Astrocyte (in vitro differentiated cells and primary cell): ENCODE measurements at regions not wholly inside any gene's neighbourhood (a gene's known extent, or its start where the extent isn't known, plus 50 kb on each side); places are given as distances from the start of the nearest gene placed in this dataset.

Experiments used
- DNase-seq: peaks from one replicate; pipeline ENCODE4 v3.0.0-alpha.2; 2010; ENCODE audit warnings: low read depth
- FAIRE-seq: peaks from 2 replicates; lab custom pipeline; 2011; peaks lifted over from hg19 to GRCh38; lab: Jason Lieb, UNC
- H2AFZ ChIP-seq: 2 replicates; pipeline ENCODE4 v1.6.0; 2012; ENCODE audit warnings: low read depth, low read length, inconsistent platforms
- H3K27ac ChIP-seq: 2 replicates; pipeline ENCODE4 v1.5.1; 2011; ENCODE audit warnings: low read depth, low read length, inconsistent platforms
- H3K27me3 ChIP-seq: 2 replicates; pipeline ENCODE4 v1.6.0; 2011; ENCODE audit warnings: low read length, inconsistent platforms; ENCODE audit not compliant: insufficient read depth
- H3K36me3 ChIP-seq: 2 replicates; pipeline ENCODE4 v1.5.1; 2011; ENCODE audit warnings: low read length, inconsistent platforms; ENCODE audit not compliant: insufficient read depth
- H3K4me1 ChIP-seq: 2 replicates; pipeline ENCODE4 v1.5.1; 2011; ENCODE audit warnings: low read length, inconsistent platforms; ENCODE audit not compliant: insufficient read depth
- H3K4me2 ChIP-seq: 2 replicates; pipeline ENCODE4 v1.6.0; 2012; ENCODE audit warnings: low read length, inconsistent platforms
- H3K4me3 ChIP-seq: 2 replicates; pipeline ENCODE4 v1.5.1; 2011; ENCODE audit warnings: low read depth, mild to moderate bottlenecking, low read length, inconsistent platforms; ENCODE audit not compliant: insufficient read depth
- H3K79me2 ChIP-seq: 2 replicates; pipeline ENCODE4 v1.6.0; 2012; ENCODE audit warnings: mild to moderate bottlenecking, low read length, inconsistent platforms; ENCODE audit not compliant: insufficient read depth
- H3K9ac ChIP-seq: 2 replicates; pipeline ENCODE4 v1.6.0; 2012; ENCODE audit warnings: mild to moderate bottlenecking, low read length, inconsistent platforms
- H3K9me3 ChIP-seq: 2 replicates; pipeline ENCODE4 v1.5.1; 2012; ENCODE audit warnings: low read depth, mild to moderate bottlenecking, low read length, inconsistent platforms; ENCODE audit not compliant: insufficient read depth
- H4K20me1 ChIP-seq: 2 replicates; pipeline ENCODE4 v1.6.0; 2012; ENCODE audit warnings: low read length, inconsistent platforms; ENCODE audit not compliant: insufficient read depth
- H3K27ac Mint-ChIP-seq: one replicate; pipeline ENCODE4 v1.8.0; 2021; ENCODE audit warnings: mild to moderate bottlenecking, mixed read lengths; ENCODE audit not compliant: unreplicated experiment
- H3K27me3 Mint-ChIP-seq: one replicate; pipeline ENCODE4 v1.8.0; 2021; ENCODE audit warnings: low read depth, mixed read lengths; ENCODE audit not compliant: unreplicated experiment
- H3K36me3 Mint-ChIP-seq: one replicate; pipeline ENCODE4 v1.8.0; 2021; ENCODE audit warnings: low read depth, mixed read lengths; ENCODE audit not compliant: unreplicated experiment
- H3K4me1 Mint-ChIP-seq: one replicate; pipeline ENCODE4 v1.8.0; 2021; ENCODE audit warnings: low read depth, mixed read lengths; ENCODE audit not compliant: unreplicated experiment
- H3K4me3 Mint-ChIP-seq: one replicate; pipeline ENCODE4 v1.8.0; 2021; ENCODE audit warnings: mild to moderate bottlenecking, moderate library complexity, mixed read lengths; ENCODE audit not compliant: unreplicated experiment
- H3K9me3 Mint-ChIP-seq: one replicate; pipeline ENCODE4 v1.8.0; 2021; ENCODE audit warnings: mild to moderate bottlenecking, mixed read lengths; ENCODE audit not compliant: unreplicated experiment
- EZH2 ChIP-seq: IDR thresholded peaks from 2 replicates; pipeline ENCODE4 v1.6.1; 2012; ENCODE audit warnings: mild to moderate bottlenecking, low read length, inconsistent platforms; ENCODE audit not compliant: insufficient read depth
- TF ChIP-seq, protein P1 (sequence below): IDR thresholded peaks from 2 replicates; pipeline ENCODE4 v1.5.1; 2011; ENCODE audit warnings: low read depth, mild to moderate bottlenecking, inconsistent platforms, low read length, moderate library complexity; ENCODE audit not compliant: insufficient read depth

DNA sequence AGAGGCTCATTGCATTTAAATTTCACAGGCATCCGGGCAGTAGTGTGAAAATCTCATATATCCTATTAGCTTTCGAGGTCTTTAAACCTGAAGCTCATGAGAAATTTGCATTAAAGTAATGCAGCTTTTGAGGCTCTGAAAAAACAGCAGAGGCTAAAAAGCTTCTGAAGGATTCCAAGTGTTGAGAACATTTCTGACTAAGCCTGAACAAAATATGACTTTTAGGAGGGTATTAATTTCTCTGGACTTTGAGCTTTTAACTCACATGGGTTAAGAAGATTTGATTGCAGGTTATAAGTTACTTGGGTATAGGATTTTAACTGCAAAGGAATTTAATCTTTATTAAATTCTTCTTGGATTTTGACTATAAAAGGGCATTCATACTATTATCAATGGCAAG, 743.9 kb downstream of the TLE1 start:
- no peak overlapping the region for H3K4me3 ChIP-seq
- no peak overlapping the region for H3K27ac Mint-ChIP-seq
- H4K20me1 ChIP-seq, result no peaks in the 10 kb centered on the region
- H3K27me3 Mint-ChIP-seq, result no peaks in the 10 kb centered on the region
- no peaks in the 10 kb centered on the region for H3K9me3 Mint-ChIP-seq
- no peak overlapping the region for H3K4me2 ChIP-seq
- FAIRE-seq (no peak), DNase-seq (no peak)
- H3K9ac ChIP-seq, result no peak overlapping the region
- H3K4me1 Mint-ChIP-seq, result peaks cover 12% of the 10 kb centered on the region
- H3K36me3 ChIP-seq, result no peaks in the 10 kb centered on the region
- H3K27me3 ChIP-seq, result no peaks in the 10 kb centered on the region
- H3K4me1 ChIP-seq, result no peaks in the 10 kb centered on the region
- H3K36me3 Mint-ChIP-seq, result no peaks in the 10 kb centered on the region
- no peaks in the 10 kb centered on the region for H3K79me2 ChIP-seq
- TF ChIP-seq, protein P1, sequence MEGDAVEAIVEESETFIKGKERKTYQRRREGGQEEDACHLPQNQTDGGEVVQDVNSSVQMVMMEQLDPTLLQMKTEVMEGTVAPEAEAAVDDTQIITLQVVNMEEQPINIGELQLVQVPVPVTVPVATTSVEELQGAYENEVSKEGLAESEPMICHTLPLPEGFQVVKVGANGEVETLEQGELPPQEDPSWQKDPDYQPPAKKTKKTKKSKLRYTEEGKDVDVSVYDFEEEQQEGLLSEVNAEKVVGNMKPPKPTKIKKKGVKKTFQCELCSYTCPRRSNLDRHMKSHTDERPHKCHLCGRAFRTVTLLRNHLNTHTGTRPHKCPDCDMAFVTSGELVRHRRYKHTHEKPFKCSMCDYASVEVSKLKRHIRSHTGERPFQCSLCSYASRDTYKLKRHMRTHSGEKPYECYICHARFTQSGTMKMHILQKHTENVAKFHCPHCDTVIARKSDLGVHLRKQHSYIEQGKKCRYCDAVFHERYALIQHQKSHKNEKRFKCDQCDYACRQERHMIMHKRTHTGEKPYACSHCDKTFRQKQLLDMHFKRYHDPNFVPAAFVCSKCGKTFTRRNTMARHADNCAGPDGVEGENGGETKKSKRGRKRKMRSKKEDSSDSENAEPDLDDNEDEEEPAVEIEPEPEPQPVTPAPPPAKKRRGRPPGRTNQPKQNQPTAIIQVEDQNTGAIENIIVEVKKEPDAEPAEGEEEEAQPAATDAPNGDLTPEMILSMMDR, result no peak
- TF ChIP-seq EZH2, result no peak
- H3K4me3 Mint-ChIP-seq, result no peak overlapping the region
- no peak overlapping the region for H3K27ac ChIP-seq
- H3K9me3 ChIP-seq, result no peaks in the 10 kb centered on the region
- no peak overlapping the region for H2AFZ ChIP-seq

DNA sequence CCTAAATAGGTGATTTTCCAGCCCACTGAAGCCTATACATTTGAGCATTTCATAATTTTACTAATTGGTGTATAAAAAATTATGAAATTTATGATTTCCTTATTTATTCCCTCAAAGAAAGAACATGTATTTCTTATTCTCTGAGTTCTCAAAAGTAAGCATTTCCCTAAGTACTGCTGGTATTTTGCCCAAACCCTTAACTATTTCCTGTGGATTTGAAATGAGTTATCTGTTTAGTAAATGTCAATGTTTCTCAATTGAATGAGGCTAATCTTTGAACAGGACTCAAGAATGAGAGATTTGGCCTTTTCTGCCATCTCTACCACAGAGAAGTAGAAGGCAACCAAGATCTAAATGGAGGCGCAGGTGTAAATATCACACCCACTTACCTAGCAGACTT, 751.7 kb downstream of the TLE1 start:
- Histone ChIP-seq H3K79me2 (no peaks in the 10 kb centered on the region), H3K27me3 (no peaks in the 10 kb centered on the region), H3K36me3 (no peaks in the 10 kb centered on the region), H3K4me3 (no peak overlapping the region), H2AFZ (no peak overlapping the region), H3K4me2 (no peak overlapping the region), H3K27ac (no peak overlapping the region), H3K9me3 (no peaks in the 10 kb centered on the region), H3K4me1 (no peaks in the 10 kb centered on the region), H4K20me1 (no peaks in the 10 kb centered on the region), H3K9ac (no peak overlapping the region)
- no peaks in the 10 kb centered on the region for H3K36me3 Mint-ChIP-seq
- DNase-seq, result no peak
- no peaks in the 10 kb centered on the region for H3K9me3 Mint-ChIP-seq
- no peak for FAIRE-seq
- H3K4me3 Mint-ChIP-seq, result no peak overlapping the region
- no peaks in the 10 kb centered on the region for H3K27me3 Mint-ChIP-seq
- TF ChIP-seq EZH2, result no peak
- TF ChIP-seq, protein P1, result no peak
- no peak overlapping the region for H3K27ac Mint-ChIP-seq
- no peaks in the 10 kb centered on the region for H3K4me1 Mint-ChIP-seq

DNA sequence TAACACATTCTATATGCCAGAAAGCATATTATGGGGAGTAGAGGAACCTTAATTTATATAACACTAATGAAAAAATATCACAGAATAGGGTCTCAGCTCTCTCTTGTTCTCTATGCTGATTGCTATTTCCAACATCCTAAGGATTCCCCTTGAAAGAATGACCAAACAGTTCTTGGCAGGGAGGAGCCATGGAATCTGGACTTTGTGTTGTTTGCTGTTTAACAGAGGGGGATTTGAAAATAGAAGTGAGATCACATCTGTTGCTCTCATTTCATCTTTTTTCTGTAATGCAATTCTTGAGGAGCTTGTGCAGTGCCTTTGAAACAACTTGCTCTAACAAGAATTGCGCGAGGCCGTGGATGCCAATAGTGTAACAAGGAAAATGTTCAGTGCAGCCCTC, 755.3 kb downstream of the TLE1 start:
- FAIRE-seq, result no peak

More for the DNA sequence above, 755.3 kb downstream of the TLE1 start:
- no peaks in the 10 kb centered on the region for H3K4me1 Mint-ChIP-seq
- no peak overlapping the region for H3K27ac ChIP-seq
- no peaks in the 10 kb centered on the region for H3K27me3 Mint-ChIP-seq
- no peaks in the 10 kb centered on the region for H3K36me3 ChIP-seq
- H3K4me3 Mint-ChIP-seq, result no peak overlapping the region
- no peak overlapping the region for H2AFZ ChIP-seq
- no peaks in the 10 kb centered on the region for H3K79me2 ChIP-seq
- no peaks in the 10 kb centered on the region for H3K27me3 ChIP-seq
- no peaks in the 10 kb centered on the region for H3K9me3 Mint-ChIP-seq
- no peaks in the 10 kb centered on the region for H4K20me1 ChIP-seq
- no peak overlapping the region for H3K4me3 ChIP-seq
- no peak overlapping the region for H3K4me2 ChIP-seq
- no peak overlapping the region for H3K27ac Mint-ChIP-seq
- no peak overlapping the region for H3K9ac ChIP-seq
- TF ChIP-seq, protein P1, result no peak
- no peak for TF ChIP-seq EZH2
- DNase-seq, result no peak
- H3K4me1 ChIP-seq, result no peaks in the 10 kb centered on the region
- no peaks in the 10 kb centered on the region for H3K9me3 ChIP-seq
- no peaks in the 10 kb centered on the region for H3K36me3 Mint-ChIP-seq
